Osteoblast (primary cell): ENCODE measurements at regions not wholly inside any gene's neighbourhood (a gene's known extent, or its start where the extent isn't known, plus 50 kb on each side); places are given as distances from the start of the nearest gene placed in this dataset.

Experiments
- DNase-seq: peaks from one replicate; pipeline ENCODE4 v3.0.0; 2011; ENCODE audit warnings: low spot score, mixed read lengths; ENCODE audit not compliant: insufficient read length; ENCODE audit errors: missing footprints
- H2AFZ ChIP-seq: 2 replicates; pipeline ENCODE4 v1.6.0; 2011; ENCODE audit warnings: mild to moderate bottlenecking, low read length
- H3K27ac ChIP-seq: 2 replicates; pipeline ENCODE4 v1.5.1; 2011; ENCODE audit warnings: mild to moderate bottlenecking, low read depth, low read length, moderate library complexity
- H3K27me3 ChIP-seq: 2 replicates; pipeline ENCODE4 v1.6.0; 2012; ENCODE audit warnings: mild to moderate bottlenecking, control low read depth, inconsistent platforms, low read length, moderate library complexity; ENCODE audit not compliant: insufficient read depth
- H3K36me3 ChIP-seq: 2 replicates; pipeline ENCODE4 v1.5.1; 2011; ENCODE audit warnings: mild to moderate bottlenecking, low read length, control low read depth, moderate library complexity; ENCODE audit not compliant: insufficient read depth
- H3K4me1 ChIP-seq: 2 replicates; pipeline ENCODE4 v1.5.1; 2011; ENCODE audit warnings: mild to moderate bottlenecking, low read length, control low read depth, moderate library complexity; ENCODE audit not compliant: insufficient read depth
- H3K4me2 ChIP-seq: 2 replicates; pipeline ENCODE4 v1.6.0; 2011; ENCODE audit warnings: mild to moderate bottlenecking, low read length; ENCODE audit not compliant: insufficient read depth
- H3K4me3 ChIP-seq: fragments of 200-600 bp; sonication (generic); 3 replicates; pipeline ENCODE4 v1.5.1; 2012; ENCODE audit warnings: mild to moderate bottlenecking, low read length, inconsistent platforms; ENCODE audit not compliant: insufficient read depth
- H3K79me2 ChIP-seq: 2 replicates; pipeline ENCODE4 v1.6.0; 2012; ENCODE audit warnings: mild to moderate bottlenecking, low read length, control low read depth, inconsistent platforms; ENCODE audit not compliant: insufficient read depth
- H3K9me3 ChIP-seq: 2 replicates; pipeline ENCODE4 v1.5.1; 2011; ENCODE audit warnings: low read depth, low read length, control low read depth
- H4K20me1 ChIP-seq: 2 replicates; pipeline ENCODE4 v1.6.0; 2012; ENCODE audit warnings: mild to moderate bottlenecking, low read length, control low read depth; ENCODE audit not compliant: insufficient read depth
- CTCF ChIP-seq: IDR thresholded peaks from 2 replicates; pipeline ENCODE4 v1.5.1; 2011; ENCODE audit warnings: mild to moderate bottlenecking, low read depth, low read length, moderate library complexity; ENCODE audit errors: extremely low read depth

- Histone ChIP-seq H3K27ac (no peak overlapping the region), H3K36me3 (no peaks in the 10 kb centered on the region), H4K20me1 (no peaks in the 10 kb centered on the region), H2AFZ (no peak overlapping the region), H3K4me2 (no peak overlapping the region), H3K4me1 (no peaks in the 10 kb centered on the region), H3K79me2 (no peaks in the 10 kb centered on the region), H3K9me3 (no peaks in the 10 kb centered on the region), H3K4me3 (no peak overlapping the region), H3K27me3 (peaks cover 6% of the 10 kb centered on the region)
- DNase-seq = no peak
- TF ChIP-seq CTCF = no peak
Observed at GRCh38 chr15:58324533-58324932, 107.3 kb upstream of the LIPC start.

GRCh38 chr15:58327958-58328357, 103.8 kb upstream of the LIPC start:
- Histone ChIP-seq H3K9me3 (no peaks in the 10 kb centered on the region), H4K20me1 (no peaks in the 10 kb centered on the region), H3K27ac (no peak overlapping the region), H3K4me1 (peaks cover 21% of the 10 kb centered on the region), H3K27me3 (peaks cover 6% of the 10 kb centered on the region), H3K4me3 (no peak overlapping the region), H2AFZ (no peak overlapping the region), H3K4me2 (no peak overlapping the region), H3K36me3 (no peaks in the 10 kb centered on the region), H3K79me2 (no peaks in the 10 kb centered on the region)
- DNase-seq = no peak
- no peak for TF ChIP-seq CTCF

GRCh38 chr15:58329211-58329610, 102.6 kb upstream of the LIPC start:
- Histone ChIP-seq H4K20me1 (no peaks in the 10 kb centered on the region), H3K4me2 (no peak overlapping the region), H3K27ac (no peak overlapping the region), H3K79me2 (no peaks in the 10 kb centered on the region), H3K36me3 (no peaks in the 10 kb centered on the region), H3K9me3 (no peaks in the 10 kb centered on the region), H3K4me3 (no peak overlapping the region), H2AFZ (no peak overlapping the region), H3K4me1 (peaks cover 27% of the 10 kb centered on the region), H3K27me3 (peaks cover 6% of the 10 kb centered on the region)
- DNase-seq = no peak
- TF ChIP-seq CTCF = no peak

- H3K27me3 ChIP-seq = no peaks in the 10 kb centered on the region
- no peaks in the 10 kb centered on the region for H3K79me2 ChIP-seq
- H3K9me3 ChIP-seq = no peaks in the 10 kb centered on the region
- H3K4me1 ChIP-seq = peaks cover 27% of the 10 kb centered on the region
- no peaks in the 10 kb centered on the region for H3K36me3 ChIP-seq
- no peaks in the 10 kb centered on the region for H4K20me1 ChIP-seq
- peak overlapping the region; percentile 12 for H2AFZ ChIP-seq
- H3K4me3 ChIP-seq = no peak overlapping the region
- no peak overlapping the region for H3K4me2 ChIP-seq
- DNase-seq = no peak
- TF ChIP-seq CTCF = no peak
- H3K27ac ChIP-seq = no peak overlapping the region
Observed at GRCh38 chr15:58329781-58330671, 101.8 kb upstream of the LIPC start.
